Ramos (cell line): ENCODE measurements at regions not wholly inside any gene's neighbourhood (a gene's known extent, or its start where the extent isn't known, plus 50 kb on each side); places are given as distances from the start of the nearest gene placed in this dataset.

Experiments used
- in situ Hi-C: fragments of 300-500 bp; cut with MboI; formaldehyde crosslinking; loops from one replicate; pipeline ENCODE4 v1.14.3; 2022; ENCODE audit warnings: low sequenced_read_pairs; ENCODE audit not compliant: unreplicated experiment

GRCh38 chr13:59522652-59523051 lies 641.1 kb downstream of the DIAPH3 start:
- in situ Hi-C loops = no loop called here

- in situ Hi-C loops = no loop called here
Observed at GRCh38 chr13:59527500-59527899, 636.2 kb downstream of the DIAPH3 start.

GRCh38 chr13:59531571-59532091 lies 632.1 kb downstream of the DIAPH3 start:
- in situ Hi-C loops = no loop called here

- in situ Hi-C loops = no loop called here
Observed at GRCh38 chr13:59532405-59532804, 631.3 kb downstream of the DIAPH3 start.

- in situ Hi-C loops = no loop called here
Observed at GRCh38 chr13:59533561-59534555, 629.9 kb downstream of the DIAPH3 start.

GRCh38 chr13:59534806-59535205 lies 628.9 kb downstream of the DIAPH3 start:
- in situ Hi-C loops = no loop called here

- in situ Hi-C loops = no loop called here
Observed at GRCh38 chr13:59537500-59537899, 626.2 kb downstream of the DIAPH3 start.

GRCh38 chr13:59538512-59538911 lies 625.2 kb downstream of the DIAPH3 start:
- in situ Hi-C loops = no loop called here

- in situ Hi-C loops = no loop called here
Observed at GRCh38 chr13:59542303-59542702, 621.4 kb downstream of the DIAPH3 start.

- in situ Hi-C loops = no loop called here
Observed at GRCh38 chr13:59543418-59543817, 620.3 kb downstream of the DIAPH3 start.

GRCh38 chr13:59545007-59545406 lies 618.7 kb downstream of the DIAPH3 start:
- in situ Hi-C loops = no loop called here

GRCh38 chr13:59546178-59546577 lies 617.5 kb downstream of the DIAPH3 start:
- in situ Hi-C loops = no loop called here

- in situ Hi-C loops = no loop called here
Observed at GRCh38 chr13:59547950-59548349, 615.8 kb downstream of the DIAPH3 start.

GRCh38 chr13:59562924-59563323 lies 600.8 kb downstream of the DIAPH3 start:
- in situ Hi-C loops = no loop called here

- in situ Hi-C loops = no loop called here
Observed at GRCh38 chr13:59566561-59566960, 597.2 kb downstream of the DIAPH3 start.

GRCh38 chr13:59568306-59568705 lies 595.4 kb downstream of the DIAPH3 start:
- in situ Hi-C loops = no loop called here

GRCh38 chr13:59570204-59570603 lies 593.5 kb downstream of the DIAPH3 start:
- in situ Hi-C loops = no loop called here

GRCh38 chr13:59584101-59584500 lies 579.6 kb downstream of the DIAPH3 start:
- in situ Hi-C loops = no loop called here

GRCh38 chr13:59584761-59585670 lies 578.7 kb downstream of the DIAPH3 start:
- in situ Hi-C loops = no loop called here

GRCh38 chr13:59587030-59587429 lies 576.7 kb downstream of the DIAPH3 start:
- in situ Hi-C loops = no loop called here
